NB4 (cell line): ENCODE measurements at regions not wholly inside any gene's neighbourhood (a gene's known extent, or its start where the extent isn't known, plus 50 kb on each side); places are given as distances from the start of the nearest gene placed in this dataset.

Source experiments
- CTCF ChIP-seq: IDR thresholded peaks from one replicate; pipeline ENCODE4 v1.5.1; 2012; ENCODE audit warnings: low read depth, low read length
- MYC ChIP-seq: IDR thresholded peaks from 2 replicates; pipeline ENCODE4 v1.6.1; 2011; ENCODE audit warnings: low read depth, low read length
- POLR2A ChIP-seq: IDR thresholded peaks from 2 replicates; pipeline ENCODE4 v1.6.1; 2011; ENCODE audit warnings: mild to moderate bottlenecking; ENCODE audit not compliant: insufficient read length; ENCODE audit errors: extremely low read depth
- TF ChIP-seq, protein P1 (sequence below): IDR thresholded peaks from 2 replicates; pipeline ENCODE4 v1.6.1; 2011; ENCODE audit warnings: low read depth, low read length

DNA sequence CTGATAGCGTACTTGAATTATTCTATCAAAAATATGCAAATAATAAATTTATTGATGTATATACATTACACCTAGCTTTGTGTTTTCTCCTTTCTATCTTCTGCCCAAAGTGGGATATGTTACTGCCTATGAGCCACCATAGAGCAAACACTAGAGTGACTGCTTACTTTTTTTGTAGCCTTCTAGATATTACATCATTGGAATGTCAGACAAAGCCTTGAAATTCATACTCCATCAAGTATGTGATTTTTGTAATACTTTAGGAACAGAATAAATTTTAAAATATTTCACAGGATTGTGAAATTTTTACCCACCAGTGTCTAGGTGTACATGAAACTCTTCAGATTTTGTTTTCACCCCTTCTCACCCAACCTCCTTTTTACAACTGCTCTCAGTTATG lies 787.6 kb downstream of the USP25 start:
- TF ChIP-seq CTCF (no peak), POLR2A (no peak), MYC (no peak)
- TF ChIP-seq, protein P1, sequence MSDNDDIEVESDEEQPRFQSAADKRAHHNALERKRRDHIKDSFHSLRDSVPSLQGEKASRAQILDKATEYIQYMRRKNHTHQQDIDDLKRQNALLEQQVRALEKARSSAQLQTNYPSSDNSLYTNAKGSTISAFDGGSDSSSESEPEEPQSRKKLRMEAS, result no peak
